ENCODE measurements at regions not wholly inside any gene's neighbourhood (a gene's known extent, or its start where the extent isn't known, plus 50 kb on each side); places are given as distances from the start of the nearest gene placed in this dataset.

DNA sequence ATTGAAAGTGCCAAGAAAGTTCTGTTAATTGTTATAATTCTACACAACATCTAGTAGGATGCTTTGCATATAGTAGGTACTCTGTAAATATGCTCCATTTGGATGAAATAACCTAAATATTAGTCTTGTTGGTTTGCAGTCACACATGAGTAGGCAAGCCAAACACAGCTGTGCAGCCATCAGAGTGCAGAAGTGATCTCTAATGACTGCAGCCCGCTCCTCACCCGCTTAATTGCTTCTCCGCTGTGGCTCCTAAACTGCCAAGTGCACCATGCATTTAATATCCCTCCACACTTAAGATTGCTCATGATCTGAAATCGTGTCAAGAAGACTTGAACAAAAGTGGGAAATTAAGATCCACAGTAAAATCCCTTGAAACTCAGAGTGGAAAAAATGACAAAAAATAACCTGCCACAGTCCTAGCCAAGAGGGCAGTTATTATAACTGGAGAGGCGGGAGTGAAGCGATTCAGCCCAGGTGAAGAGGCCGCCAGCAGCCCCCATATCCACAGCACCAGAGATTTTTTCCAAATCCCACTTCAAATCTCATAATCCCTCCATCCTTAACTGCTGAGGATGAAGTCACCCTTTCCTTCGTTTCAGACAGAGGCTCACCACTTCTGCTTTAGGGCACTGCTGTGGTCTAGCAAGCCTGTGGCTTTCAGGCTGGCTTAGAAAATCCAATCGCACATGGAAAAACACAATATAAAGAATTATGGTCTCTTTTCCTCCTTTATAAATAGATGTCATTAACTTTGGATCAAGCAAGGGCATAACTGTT, 69.5 kb downstream of the TMEM30B start:
- TF ChIP-seq POLR2A (IDR thresholded peaks at IDR 0.05; ENCODE audit: low read depth, low read length), result no peak
- FAIRE-seq (no peak), DNase-seq (ENCODE audit: insufficient read length, low spot score) (no peak)

DNA sequence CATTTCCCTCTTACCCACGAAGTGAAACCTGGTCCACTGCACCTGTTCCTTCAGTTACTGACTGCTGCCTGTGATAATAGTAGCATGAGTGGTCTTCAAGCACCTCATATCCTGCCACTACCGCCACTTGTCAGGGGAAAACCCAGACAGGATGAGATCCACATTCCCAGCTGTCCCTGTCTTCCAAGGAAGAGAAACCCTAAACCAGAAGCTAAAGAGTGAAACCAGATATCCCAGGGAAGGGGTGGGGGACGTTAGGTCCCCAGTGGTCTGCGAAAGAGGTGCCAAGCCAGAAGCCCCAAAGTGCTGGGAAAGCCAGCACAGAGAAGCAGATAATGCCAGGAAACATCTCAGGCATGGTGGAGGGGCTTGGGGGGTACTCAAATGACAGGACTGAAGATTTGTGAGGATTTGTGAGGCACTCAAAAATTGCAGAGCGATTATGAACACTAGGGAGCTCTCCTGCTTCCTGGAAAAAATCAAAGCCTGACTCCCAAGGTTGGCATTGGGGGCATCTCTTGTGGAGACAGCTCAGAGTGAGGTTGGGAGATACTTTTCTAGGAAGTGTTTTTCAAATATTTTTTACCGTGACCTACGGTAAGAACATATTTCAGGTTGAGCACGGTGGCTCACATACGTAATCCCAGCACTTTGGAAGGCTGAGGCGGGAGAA, 77.9 kb downstream of the TMEM30B start:
- DNase-seq (ENCODE audit: insufficient read length, low spot score), result no peak
- no peak for FAIRE-seq
- TF ChIP-seq POLR2A (IDR thresholded peaks at IDR 0.05; ENCODE audit: low read depth, low read length), result no peak

- no peak for TF ChIP-seq POLR2A (IDR thresholded peaks at IDR 0.05; ENCODE audit: low read depth, low read length)
- FAIRE-seq (no peak), DNase-seq (ENCODE audit: insufficient read length, low spot score) (no peak)
These were observed 79.0 kb downstream of the TMEM30B start for GRCh38 chr14:61202124-61202523.

DNA sequence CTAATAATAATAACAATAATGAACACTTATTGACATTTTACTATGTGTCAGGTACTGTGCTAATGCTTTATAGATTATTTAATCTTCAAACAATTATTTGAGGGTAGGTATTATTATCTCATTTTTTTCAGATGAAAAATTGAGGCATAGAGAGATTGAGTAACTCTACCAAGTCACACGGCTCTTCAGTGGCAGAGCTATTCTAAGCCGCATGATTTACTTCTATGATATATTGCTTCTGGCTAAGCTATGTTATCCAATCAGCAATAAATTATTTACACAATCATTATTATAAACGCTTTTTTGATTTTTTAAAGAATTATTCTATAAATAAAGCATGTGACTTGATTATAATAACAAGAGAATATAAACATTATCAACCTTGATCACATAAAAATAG, 80.0 kb downstream of the TMEM30B start:
- no peak for FAIRE-seq
- TF ChIP-seq POLR2A (IDR thresholded peaks at IDR 0.05; ENCODE audit: low read depth, low read length), result no peak
- no peak for DNase-seq (ENCODE audit: insufficient read length, low spot score)

- no peak for FAIRE-seq
- DNase-seq (ENCODE audit: insufficient read length, low spot score), result no peak
- TF ChIP-seq POLR2A (IDR thresholded peaks at IDR 0.05; ENCODE audit: low read depth, low read length), result no peak
These were observed 83.7 kb downstream of the TMEM30B start for GRCh38 chr14:61197416-61197815.

GRCh38 chr14:61196792-61197191, 84.3 kb downstream of the TMEM30B start:
- no peak for TF ChIP-seq POLR2A (IDR thresholded peaks at IDR 0.05; ENCODE audit: low read depth, low read length)
- FAIRE-seq, result no peak
- DNase-seq (ENCODE audit: insufficient read length, low spot score), result no peak

- FAIRE-seq (peak; percentile 45), DNase-seq (ENCODE audit: insufficient read length, low spot score) (no peak)
These were observed 85.1 kb downstream of the TMEM30B start for GRCh38 chr14:61196034-61196433.

DNA sequence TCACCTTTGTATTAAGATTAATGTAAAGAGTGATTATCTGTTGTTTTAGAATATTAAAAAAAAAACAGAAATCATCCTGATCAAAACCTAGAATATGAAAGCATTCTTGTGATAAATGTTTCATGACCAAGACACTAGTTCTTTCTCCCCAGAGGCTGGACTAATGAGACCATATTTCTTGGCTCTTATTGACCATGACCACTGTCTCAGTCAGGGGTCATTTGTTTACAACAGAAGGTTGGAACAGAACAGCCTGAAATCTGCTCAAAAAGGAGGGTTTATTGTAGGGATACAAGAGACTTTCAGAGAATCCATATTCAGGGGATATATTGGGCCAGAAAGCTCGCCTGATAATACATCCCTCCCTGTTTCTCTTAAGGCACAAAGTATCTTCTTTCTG, 87.7 kb downstream of the TMEM30B start:
- FAIRE-seq, result no peak
- TF ChIP-seq POLR2A (IDR thresholded peaks at IDR 0.05; ENCODE audit: low read depth, low read length), result no peak
- DNase-seq (ENCODE audit: insufficient read length, low spot score), result no peak

More at GRCh38 chr14:61196034-61196433, 85.1 kb downstream of the TMEM30B start:
- TF ChIP-seq POLR2A (IDR thresholded peaks at IDR 0.05; ENCODE audit: low read depth, low read length), result no peak

- FAIRE-seq (no peak), DNase-seq (ENCODE audit: insufficient read length, low spot score) (no peak)
- TF ChIP-seq POLR2A (IDR thresholded peaks at IDR 0.05; ENCODE audit: low read depth, low read length), result no peak
These were observed 88.1 kb downstream of the TMEM30B start for GRCh38 chr14:61192989-61193388.

DNA sequence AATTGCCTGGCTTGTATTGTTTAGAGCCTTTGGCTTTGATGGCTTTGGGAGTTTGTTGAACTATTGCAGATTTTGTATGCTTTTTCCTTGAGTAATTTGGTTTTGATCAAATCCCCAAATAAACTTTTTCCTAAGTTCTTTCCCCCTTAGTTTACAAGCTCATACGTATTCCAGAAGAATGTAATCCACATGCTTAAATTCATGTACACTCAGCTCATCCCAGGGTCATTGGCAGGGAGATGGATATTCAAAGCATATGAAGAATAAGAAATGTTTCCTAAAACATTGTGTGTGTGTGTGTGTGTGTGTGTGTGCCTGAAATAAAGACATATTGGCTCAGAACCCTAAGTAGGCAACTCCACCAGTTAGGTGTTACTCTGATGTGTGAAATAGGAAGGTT, 89.4 kb downstream of the TMEM30B start:
- FAIRE-seq, result no peak
- no peak for TF ChIP-seq POLR2A (IDR thresholded peaks at IDR 0.05; ENCODE audit: low read depth, low read length)
- DNase-seq (ENCODE audit: insufficient read length, low spot score), result no peak

- no peak for TF ChIP-seq POLR2A (IDR thresholded peaks at IDR 0.05; ENCODE audit: low read depth, low read length)
- FAIRE-seq, result no peak
- no peak for DNase-seq (ENCODE audit: insufficient read length, low spot score)
These were observed 90.8 kb downstream of the TMEM30B start for GRCh38 chr14:61190341-61190740.

GRCh38 chr14:61188978-61189808, 91.9 kb downstream of the TMEM30B start:
- DNase-seq (ENCODE audit: insufficient read length, low spot score) (peak; percentile 72), FAIRE-seq (no peak)
- TF ChIP-seq POLR2A (IDR thresholded peaks at IDR 0.05; ENCODE audit: low read depth, low read length), result no peak

DNA sequence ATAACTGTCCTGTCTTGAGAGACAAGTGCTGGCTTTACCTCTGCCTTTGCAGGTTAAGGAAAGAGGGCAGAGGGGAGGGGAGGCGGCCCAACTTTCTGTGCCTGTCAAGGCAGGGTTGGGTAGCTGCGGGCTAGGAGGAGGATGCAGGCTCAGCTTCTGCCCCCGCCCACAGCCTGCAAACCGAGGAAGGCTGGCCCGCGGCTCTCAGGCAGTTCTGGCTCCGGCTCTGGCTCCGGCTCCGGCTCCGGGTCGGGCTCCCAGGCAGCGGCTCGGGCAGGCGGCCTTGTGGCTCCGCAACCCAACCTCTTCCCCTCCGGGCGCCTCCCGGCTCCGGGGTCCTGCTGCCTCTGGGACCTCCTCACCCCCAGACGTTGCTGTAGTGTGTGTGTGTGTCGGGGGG, 92.9 kb downstream of the TMEM30B start:
- FAIRE-seq (no peak), DNase-seq (ENCODE audit: insufficient read length, low spot score) (no peak)
- no peak for TF ChIP-seq POLR2A (IDR thresholded peaks at IDR 0.05; ENCODE audit: low read depth, low read length)

- DNase-seq (ENCODE audit: insufficient read length, low spot score), result no peak
- no peak for TF ChIP-seq POLR2A (IDR thresholded peaks at IDR 0.05; ENCODE audit: low read depth, low read length)
- no peak for FAIRE-seq
These were observed 93.8 kb downstream of the TMEM30B start for GRCh38 chr14:61187196-61187905.

Measured in H54 (cell line).